Suppressor macrophage treated with lipopolysaccharide for 4 hours (primary cell): ENCODE measurements at regions not wholly inside any gene's neighbourhood (a gene's known extent, or its start where the extent isn't known, plus 50 kb on each side); places are given as distances from the start of the nearest gene placed in this dataset.

Source experiments
- DNase-seq: peaks from one replicate; pipeline ENCODE4 v3.0.0-alpha.2; 2020

DNA sequence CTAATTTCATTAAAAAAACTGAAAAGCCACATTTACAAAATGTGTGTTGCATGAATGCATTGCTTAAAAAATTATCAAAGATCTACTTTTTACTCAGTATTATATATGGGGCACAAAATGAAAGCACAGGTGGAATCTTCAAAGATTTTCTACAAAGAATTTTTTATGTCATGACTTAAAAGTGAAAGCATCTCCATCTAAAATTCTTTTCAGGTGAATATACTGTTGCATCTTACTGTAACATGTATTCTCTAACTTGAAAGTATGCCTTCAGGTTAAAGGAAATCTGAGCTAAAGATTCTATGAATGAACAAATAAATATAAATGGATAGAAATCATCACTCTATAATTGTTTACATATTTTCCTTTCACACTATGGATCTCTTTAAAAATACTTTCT lies 66.8 kb upstream of the WDR75 start:
- no peak for DNase-seq

DNA sequence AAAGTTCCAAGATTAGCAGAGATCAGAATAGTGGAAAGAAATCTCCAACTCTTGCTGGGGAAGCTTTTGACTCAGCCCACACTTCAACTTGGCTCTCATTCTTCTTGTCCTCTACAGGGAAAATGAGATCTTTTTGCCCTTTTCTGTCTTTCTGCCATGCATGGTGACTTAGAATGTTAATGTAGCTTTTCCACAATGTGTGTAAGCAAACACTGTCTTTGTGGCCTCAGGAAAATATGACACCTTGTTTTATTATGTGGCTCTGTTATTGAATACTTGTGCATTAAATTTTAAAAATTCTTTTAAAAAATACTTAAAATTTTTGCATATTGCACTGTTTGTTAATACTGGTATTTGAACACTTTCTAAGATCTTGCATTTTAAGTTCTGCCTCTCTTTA lies 65.4 kb upstream of the WDR75 start:
- no peak for DNase-seq

- no peak for DNase-seq
Measured at GRCh38 chr2:189379287-189379630, 62.0 kb upstream of the WDR75 start.

- DNase-seq: no peak
Measured at GRCh38 chr2:189379731-189380261, 61.5 kb upstream of the WDR75 start.

DNA sequence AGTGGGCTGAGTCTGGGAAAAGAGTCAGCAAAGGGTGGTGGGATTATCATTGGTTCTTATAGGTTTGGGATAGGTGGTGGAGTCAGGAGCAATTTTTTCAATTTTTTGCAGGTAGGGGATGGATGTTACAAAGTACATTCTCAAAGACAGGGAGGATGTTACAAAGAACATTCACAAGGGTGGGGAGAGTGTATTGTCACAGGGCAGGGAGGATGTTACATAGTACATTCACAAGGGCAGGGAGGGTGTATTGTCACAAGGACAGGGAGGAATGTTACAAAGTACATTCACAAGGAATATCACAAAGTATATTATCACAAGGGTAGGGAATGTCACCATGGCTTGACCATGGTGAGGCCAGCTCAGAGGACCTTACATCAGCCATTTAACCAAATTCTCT lies 58.6 kb upstream of the WDR75 start:
- DNase-seq: no peak

- no peak for DNase-seq
Measured at GRCh38 chr2:189386741-189387140, 54.5 kb upstream of the WDR75 start.

- DNase-seq: no peak
Measured at GRCh38 chr2:189391201-189391600, 50.1 kb upstream of the WDR75 start.
